Panc1 (cell line): ENCODE measurements at regions not wholly inside any gene's neighbourhood (a gene's known extent, or its start where the extent isn't known, plus 50 kb on each side); places are given as distances from the start of the nearest gene placed in this dataset.

ENCODE experiments used
- ATAC-seq: fragments of 200-7000 bp; cut with Tn5 transposase; 2 replicates; pipeline ENCODE4 v1.9.1; 2020; ENCODE audit warnings: mild to moderate bottlenecking, moderate library complexity
- BruUV-seq: library from RNA; stranded (reverse); fragments of 400-500 nt; replicated peaks from 2 replicates; lab custom pipeline; 2021; lab: Mats Ljungman, UMichigan
- CTCF ChIA-PET: fragments of 300-600 bp; sonication (Branson Sonifier 250); formaldehyde crosslinking; loops from one replicate; lab custom pipeline; 2022; ENCODE audit warnings: antibody characterized with exemption; lab: Charles Lee
- POLR2A ChIA-PET: fragments of 300-600 bp; sonication (Branson Sonifier 250); formaldehyde crosslinking; loops from one replicate; lab custom pipeline; 2022; ENCODE audit warnings: antibody characterized with exemption; lab: Charles Lee
- DNase-seq: peaks from one replicate; pipeline ENCODE4 v3.0.0-alpha.2; 2010; ENCODE audit warnings: low read depth, low spot score
- H3K27ac ChIP-seq: 2 replicates; pipeline ENCODE4 v1.5.1; 2011; ENCODE audit warnings: mild to moderate bottlenecking, low read length, inconsistent platforms
- H3K27me3 ChIP-seq: fragments of 200-500 bp; sonication (Bioruptor generic); 2 replicates; pipeline ENCODE4 v1.6.0; 2014; ENCODE audit warnings: low read length, inconsistent platforms; ENCODE audit not compliant: control insufficient read depth, insufficient read depth
- H3K36me3 ChIP-seq: fragments of 200-500 bp; sonication (Bioruptor generic); 2 replicates; pipeline ENCODE4 v1.5.1; 2014; ENCODE audit warnings: inconsistent platforms, mild to moderate bottlenecking, low read length, moderate library complexity; ENCODE audit not compliant: control insufficient read depth, insufficient read depth
- H3K4me1 ChIP-seq: 2 replicates; pipeline ENCODE4 v1.5.1; 2011; ENCODE audit warnings: inconsistent platforms, mild to moderate bottlenecking, low read length, moderate library complexity; ENCODE audit not compliant: control insufficient read depth, insufficient read depth
- H3K4me3 ChIP-seq, 2 experiments: 2 replicates each; pipeline ENCODE4 v1.5.1; 2011 to 2012; ENCODE audit warnings: low read depth in 2 of 2, low read length in 2 of 2, mild to moderate bottlenecking in 2 of 2, inconsistent platforms in 1 of 2, moderate library complexity in 1 of 2
- H3K9me3 ChIP-seq: fragments of 200-500 bp; sonication (Bioruptor generic); 2 replicates; pipeline ENCODE4 v1.5.1; 2014; ENCODE audit warnings: low read depth, mild to moderate bottlenecking, inconsistent platforms, low read length, moderate library complexity; ENCODE audit not compliant: control insufficient read depth, insufficient read depth
- POLR2AphosphoS5 ChIP-seq: IDR thresholded peaks from 2 replicates; pipeline ENCODE4 v1.6.1; 2012; ENCODE audit warnings: mild to moderate bottlenecking, low read depth, low read length, moderate library complexity
- REST ChIP-seq, 2 experiments: IDR thresholded peaks; 2 replicates each; pipeline ENCODE4 v1.6.1; 2011 to 2012; ENCODE audit warnings: low read depth in 2 of 2, control low read depth in 1 of 2, low read length in 1 of 2, mild to moderate bottlenecking in 1 of 2, moderate library complexity in 1 of 2; ENCODE audit not compliant: insufficient read depth in 1 of 2
- SIN3A ChIP-seq: IDR thresholded peaks from 2 replicates; pipeline ENCODE4 v1.6.1; 2012; ENCODE audit warnings: low read depth, mild to moderate bottlenecking, low read length, moderate library complexity, borderline replicate concordance; ENCODE audit not compliant: insufficient read depth
- TCF7L2 ChIP-seq: IDR thresholded peaks from 2 replicates; pipeline ENCODE4 v1.6.1; 2011; ENCODE audit warnings: mild to moderate bottlenecking, low read depth, low read length, inconsistent platforms
- in situ Hi-C: cut with HindIII; loops from 2 replicates; pipeline ENCODE4 v1.10.0; 2016; ENCODE audit warnings: low sequenced_read_pairs, low pct_unique_long_range_greater_than_20kb
- intact Hi-C: fragments of 100-400 bp; cut with micrococcal nuclease; formaldehyde crosslinking; loops from one replicate; pipeline ENCODE4 v1.10.0; 2022; ENCODE audit not compliant: unreplicated experiment
- TF ChIP-seq, protein P1 (sequence below): fragments of 450-650 bp; IDR thresholded peaks from 2 replicates; pipeline ENCODE4 v1.5.1; 2017; ENCODE audit warnings: mild to moderate bottlenecking

DNA sequence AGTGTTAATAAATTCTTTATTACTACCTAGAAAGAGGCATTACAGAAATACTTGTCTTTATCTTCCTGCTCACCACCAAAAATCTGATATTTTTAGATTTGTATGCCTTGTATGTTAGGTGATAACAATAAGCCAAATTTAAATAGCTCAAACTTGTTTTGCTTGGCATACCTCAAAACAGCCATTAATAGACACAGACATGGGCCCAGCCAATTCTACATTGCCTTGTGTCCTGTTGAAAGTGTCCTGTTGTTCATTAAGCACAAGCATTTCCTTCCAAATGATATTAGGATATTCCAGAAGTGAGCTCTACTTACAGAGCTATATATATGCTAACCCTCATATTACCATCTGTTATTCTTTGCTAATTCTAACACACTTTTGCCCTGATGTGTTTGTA is 438.6 kb upstream of the ZNF385D start:
- TF ChIP-seq SIN3A (no peak), REST (IDR thresholded peaks at IDR 0.05; ENCODE audit: insufficient read depth in 1 of 2, low read depth in 2 of 2, low read length in 1 of 2) (no peak), TCF7L2 (no peak)

DNA sequence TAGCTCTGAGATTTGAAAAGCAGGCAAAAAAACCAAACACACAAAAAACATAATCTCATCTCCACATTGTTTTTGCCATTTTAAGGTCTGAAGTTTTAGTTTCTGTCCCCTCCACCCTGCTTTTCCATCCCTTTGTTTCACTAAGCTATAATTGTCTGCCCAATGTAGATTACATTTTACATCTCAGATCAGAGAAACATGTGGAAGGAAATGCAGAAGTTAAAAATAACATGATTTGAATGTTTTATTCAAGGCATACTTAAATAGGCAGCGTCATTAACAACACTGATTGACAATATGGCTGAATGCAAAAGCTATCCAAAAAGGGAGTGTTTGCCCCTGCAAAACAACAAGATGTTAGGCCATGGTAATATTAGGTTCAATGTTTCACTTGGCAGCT is 448.1 kb upstream of the ZNF385D start:
- intact Hi-C loops (no loop called here), in situ Hi-C loops (no loop called here)
- no peak for TF ChIP-seq TCF7L2
- TF ChIP-seq SIN3A, result no peak
- no peak for TF ChIP-seq POLR2AphosphoS5
- TF ChIP-seq REST (IDR thresholded peaks at IDR 0.05; ENCODE audit: insufficient read depth in 1 of 2, low read depth in 2 of 2, low read length in 1 of 2), result no peak
- TF ChIP-seq, protein P1, sequence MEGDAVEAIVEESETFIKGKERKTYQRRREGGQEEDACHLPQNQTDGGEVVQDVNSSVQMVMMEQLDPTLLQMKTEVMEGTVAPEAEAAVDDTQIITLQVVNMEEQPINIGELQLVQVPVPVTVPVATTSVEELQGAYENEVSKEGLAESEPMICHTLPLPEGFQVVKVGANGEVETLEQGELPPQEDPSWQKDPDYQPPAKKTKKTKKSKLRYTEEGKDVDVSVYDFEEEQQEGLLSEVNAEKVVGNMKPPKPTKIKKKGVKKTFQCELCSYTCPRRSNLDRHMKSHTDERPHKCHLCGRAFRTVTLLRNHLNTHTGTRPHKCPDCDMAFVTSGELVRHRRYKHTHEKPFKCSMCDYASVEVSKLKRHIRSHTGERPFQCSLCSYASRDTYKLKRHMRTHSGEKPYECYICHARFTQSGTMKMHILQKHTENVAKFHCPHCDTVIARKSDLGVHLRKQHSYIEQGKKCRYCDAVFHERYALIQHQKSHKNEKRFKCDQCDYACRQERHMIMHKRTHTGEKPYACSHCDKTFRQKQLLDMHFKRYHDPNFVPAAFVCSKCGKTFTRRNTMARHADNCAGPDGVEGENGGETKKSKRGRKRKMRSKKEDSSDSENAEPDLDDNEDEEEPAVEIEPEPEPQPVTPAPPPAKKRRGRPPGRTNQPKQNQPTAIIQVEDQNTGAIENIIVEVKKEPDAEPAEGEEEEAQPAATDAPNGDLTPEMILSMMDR, result no peak
- no peak overlapping the region for H3K4me3 ChIP-seq
- DNase-seq, result no peak
- CTCF ChIA-PET, result no interaction called here
- H3K36me3 ChIP-seq, result no peaks in the 10 kb centered on the region
- no peak overlapping the region for H3K27ac ChIP-seq
- no peaks in the 10 kb centered on the region for H3K27me3 ChIP-seq
- no peaks in the 10 kb centered on the region for H3K9me3 ChIP-seq
- no peaks in the 10 kb centered on the region for H3K4me1 ChIP-seq
- POLR2A ChIA-PET, result no interaction called here
- no peak for ATAC-seq
- no TSS peak for BruUV-seq

More for the DNA sequence above, 438.6 kb upstream of the ZNF385D start:
- intact Hi-C loops, result no loop called here
- ATAC-seq (no peak), DNase-seq (no peak)
- Histone ChIP-seq H3K27me3 (no peaks in the 10 kb centered on the region), H3K27ac (no peak overlapping the region), H3K4me1 (no peaks in the 10 kb centered on the region), H3K9me3 (no peaks in the 10 kb centered on the region), H3K36me3 (no peaks in the 10 kb centered on the region; the same call in 1 of the 2 replicates), H3K4me3 (no peak overlapping the region)
- POLR2A ChIA-PET, result interaction anchor here (0.7 kb wide), 1 partner anchor 676 kb away, joined by 4 read pairs; no protein-coding TSS in a partner anchor
- in situ Hi-C loops, result no loop called here
- BruUV-seq, result no TSS peak
- CTCF ChIA-PET, result no interaction called here
